ENCODE measurements at regions not wholly inside any gene's neighbourhood (a gene's known extent, or its start where the extent isn't known, plus 50 kb on each side); places are given as distances from the start of the nearest gene placed in this dataset.

GRCh38 chr10:8138471-8138870 is 84.0 kb downstream of the GATA3 start:
- no peak overlapping the region for H3K4me3 ChIP-seq (replicated peaks; ENCODE audit: low read depth, low read length)
- TF ChIP-seq, protein P1, sequence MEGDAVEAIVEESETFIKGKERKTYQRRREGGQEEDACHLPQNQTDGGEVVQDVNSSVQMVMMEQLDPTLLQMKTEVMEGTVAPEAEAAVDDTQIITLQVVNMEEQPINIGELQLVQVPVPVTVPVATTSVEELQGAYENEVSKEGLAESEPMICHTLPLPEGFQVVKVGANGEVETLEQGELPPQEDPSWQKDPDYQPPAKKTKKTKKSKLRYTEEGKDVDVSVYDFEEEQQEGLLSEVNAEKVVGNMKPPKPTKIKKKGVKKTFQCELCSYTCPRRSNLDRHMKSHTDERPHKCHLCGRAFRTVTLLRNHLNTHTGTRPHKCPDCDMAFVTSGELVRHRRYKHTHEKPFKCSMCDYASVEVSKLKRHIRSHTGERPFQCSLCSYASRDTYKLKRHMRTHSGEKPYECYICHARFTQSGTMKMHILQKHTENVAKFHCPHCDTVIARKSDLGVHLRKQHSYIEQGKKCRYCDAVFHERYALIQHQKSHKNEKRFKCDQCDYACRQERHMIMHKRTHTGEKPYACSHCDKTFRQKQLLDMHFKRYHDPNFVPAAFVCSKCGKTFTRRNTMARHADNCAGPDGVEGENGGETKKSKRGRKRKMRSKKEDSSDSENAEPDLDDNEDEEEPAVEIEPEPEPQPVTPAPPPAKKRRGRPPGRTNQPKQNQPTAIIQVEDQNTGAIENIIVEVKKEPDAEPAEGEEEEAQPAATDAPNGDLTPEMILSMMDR (IDR thresholded peaks at IDR 0.05; ENCODE audit: low read length, missing control alignments): no peak
- DNase-seq (ENCODE audit: low read depth): peak; percentile 53

- peak; percentile 6 for DNase-seq (ENCODE audit: low read depth)
- TF ChIP-seq, protein P1 (IDR thresholded peaks at IDR 0.05; ENCODE audit: low read length, missing control alignments): no peak
- no peak overlapping the region for H3K4me3 ChIP-seq (replicated peaks; ENCODE audit: low read depth, low read length)
Observed at GRCh38 chr10:8144496-8144895, 90.0 kb downstream of the GATA3 start.

DNA sequence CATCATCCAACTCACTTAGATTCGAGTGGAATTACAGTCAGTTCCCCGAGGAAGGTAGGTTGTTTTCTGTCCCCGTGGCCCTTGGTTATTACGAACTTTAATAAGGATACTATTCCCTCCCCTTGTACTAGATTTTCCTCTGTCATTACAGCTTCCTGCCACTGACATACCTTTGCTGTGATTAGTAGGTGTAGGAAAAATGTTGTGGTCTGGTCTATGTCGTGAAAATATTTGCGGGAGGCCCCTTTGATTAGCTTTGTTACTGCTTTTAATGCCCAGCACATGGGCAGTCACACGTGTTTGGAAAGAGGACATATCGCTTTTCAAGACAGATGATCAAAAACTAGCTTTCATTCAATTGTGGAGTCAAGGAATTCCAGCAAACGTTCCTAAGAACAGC is 92.2 kb downstream of the GATA3 start:
- TF ChIP-seq, protein P1 (IDR thresholded peaks at IDR 0.05; ENCODE audit: low read length, missing control alignments): no peak

GRCh38 chr10:8149991-8150390 is 95.5 kb downstream of the GATA3 start:
- H3K4me3 ChIP-seq (replicated peaks; ENCODE audit: low read depth, low read length): no peak overlapping the region
- no peak for DNase-seq (ENCODE audit: low read depth)
- TF ChIP-seq, protein P1 (IDR thresholded peaks at IDR 0.05; ENCODE audit: low read length, missing control alignments): no peak

More for the DNA sequence above, 92.2 kb downstream of the GATA3 start:
- no peak overlapping the region for H3K4me3 ChIP-seq (replicated peaks; ENCODE audit: low read depth, low read length)
- peak; percentile 23 for DNase-seq (ENCODE audit: low read depth)

DNA sequence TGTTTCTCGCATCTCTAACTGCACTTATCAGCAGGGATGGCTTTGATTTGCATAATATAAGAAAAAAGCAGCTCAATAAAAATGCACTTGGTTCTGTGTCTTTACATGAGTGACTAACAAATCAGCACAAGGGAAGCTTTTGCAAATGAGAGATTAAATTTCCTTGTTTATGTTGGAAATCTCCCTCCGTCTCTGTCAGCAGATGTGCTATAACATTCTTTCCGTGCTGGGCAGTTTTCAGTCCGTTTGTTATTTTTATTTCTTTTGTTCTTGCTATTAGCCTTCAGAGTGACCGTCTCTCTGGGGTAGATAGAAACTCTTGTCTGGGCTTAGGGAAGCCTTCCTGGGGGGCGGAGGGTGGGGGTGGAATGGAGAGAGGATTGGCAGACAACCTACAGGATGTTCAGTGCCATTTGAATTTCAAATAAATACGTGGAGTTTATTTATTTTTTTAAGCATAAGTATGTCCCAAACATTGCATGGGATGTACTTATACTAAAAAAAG is 96.0 kb downstream of the GATA3 start:
- H3K4me3 ChIP-seq (replicated peaks; ENCODE audit: low read depth, low read length): no peak overlapping the region
- TF ChIP-seq, protein P1 (IDR thresholded peaks at IDR 0.05; ENCODE audit: low read length, missing control alignments): no peak
- peak; percentile 29 for DNase-seq (ENCODE audit: low read depth)

GRCh38 chr10:8151086-8151485 is 96.6 kb downstream of the GATA3 start:
- H3K4me3 ChIP-seq (replicated peaks; ENCODE audit: low read depth, low read length): no peak overlapping the region
- DNase-seq (ENCODE audit: low read depth): no peak
- TF ChIP-seq, protein P1 (IDR thresholded peaks at IDR 0.05; ENCODE audit: low read length, missing control alignments): no peak

- TF ChIP-seq, protein P1 (IDR thresholded peaks at IDR 0.05; ENCODE audit: low read length, missing control alignments): no peak
Observed at GRCh38 chr10:8156918-8157317, 102.4 kb downstream of the GATA3 start.

More at GRCh38 chr10:8156918-8157317, 102.4 kb downstream of the GATA3 start:
- no peak overlapping the region for H3K4me3 ChIP-seq (replicated peaks; ENCODE audit: low read depth, low read length)
- DNase-seq (ENCODE audit: low read depth): no peak
